SK-N-SH (cell line): ENCODE measurements at regions not wholly inside any gene's neighbourhood (a gene's known extent, or its start where the extent isn't known, plus 50 kb on each side); places are given as distances from the start of the nearest gene placed in this dataset.

Source experiments
- CTCF ChIA-PET: fragments of 300-600, 350-600 bp; formaldehyde crosslinking; extraction: SDS; loops from one replicate; lab custom pipeline; 2021; lab: Yijun Ruan, JAX
- POLR2A ChIA-PET: fragments of 350-600 bp; sonication (Branson Sonifier 250); formaldehyde crosslinking; extraction: SDS; loops from one replicate; lab custom pipeline; 2020; ENCODE audit warnings: antibody characterized with exemption, inconsistent platforms; lab: Yijun Ruan, JAX
- DNase-seq: peaks from one replicate; pipeline ENCODE4 v3.0.0; 2012
- H2AFZ ChIP-seq: fragments of 200-600 bp; sonication (generic); 2 replicates; pipeline ENCODE4 v1.8.1; 2016; ENCODE audit warnings: antibody characterized with exemption, mild to moderate bottlenecking, low read depth
- H3F3A ChIP-seq: fragments of 200-600 bp; sonication (generic); replicated peaks from 2 replicates; pipeline ENCODE3; 2016; ENCODE audit warnings: antibody characterized with exemption, mild to moderate bottlenecking; ENCODE audit not compliant: insufficient read depth
- H3K27ac ChIP-seq, 2 experiments: fragments of 200-500 bp in 1 of 2; fragments of 200-600 bp in 1 of 2; sonication (Bioruptor generic) in 1 of 2; sonication (generic), shearing (Covaris generic) in 1 of 2; 2 replicates each; pipeline versions ENCODE4 v1.5.1 to v1.6.1; 2014 to 2016; ENCODE audit warnings: low read depth in 2 of 2, inconsistent platforms in 1 of 2, low read length in 1 of 2, mild to moderate bottlenecking in 1 of 2, mixed read lengths in 1 of 2
- H3K27me3 ChIP-seq: fragments of 200-600 bp; sonication (generic), shearing (Covaris generic); 2 replicates; pipeline ENCODE4 v1.6.1; 2016; ENCODE audit warnings: mixed run types; ENCODE audit not compliant: insufficient read depth
- H3K36me3 ChIP-seq, 2 experiments: fragments of 200-500 bp in 1 of 2; fragments of 200-600 bp in 1 of 2; sonication (Bioruptor generic) in 1 of 2; sonication (generic) in 1 of 2; replicated peaks in 1 of 2; 2 replicates each; pipeline versions ENCODE3 to v1.5.1; 2014 to 2016; ENCODE audit warnings: low read length in 1 of 2, mild to moderate bottlenecking in 1 of 2; ENCODE audit not compliant: insufficient read depth in 2 of 2, control insufficient read depth in 1 of 2
- H3K4me1 ChIP-seq, 2 experiments: fragments of 200-500 bp in 1 of 2; fragments of 200-600 bp in 1 of 2; sonication (Bioruptor generic) in 1 of 2; sonication (generic), shearing (Covaris generic) in 1 of 2; 2 replicates each; pipeline versions ENCODE4 v1.5.1 to v1.6.1; 2014 to 2016; ENCODE audit warnings: low read depth in 1 of 2, low read length in 1 of 2, mixed run types in 1 of 2; ENCODE audit not compliant: insufficient read depth in 2 of 2, control insufficient read depth in 1 of 2
- H3K4me2 ChIP-seq: fragments of 200-600 bp; sonication (generic), shearing (Covaris generic); 2 replicates; pipeline ENCODE4 v1.6.1; 2017; ENCODE audit warnings: mixed run types
- H3K4me3 ChIP-seq, 2 experiments: fragments of 200-500 bp in 1 of 2; fragments of 200-600 bp in 1 of 2; sonication (Bioruptor generic) in 1 of 2; sonication (generic), shearing (Covaris generic) in 1 of 2; 2 replicates each; pipeline versions ENCODE4 v1.5.1 to v1.8.1; 2014 to 2016; ENCODE audit warnings: low read depth in 2 of 2, inconsistent platforms in 1 of 2, low read length in 1 of 2, mild to moderate bottlenecking in 1 of 2, mixed read lengths in 1 of 2, moderate library complexity in 1 of 2
- H3K79me2 ChIP-seq: fragments of 200-600 bp; sonication (generic); 2 replicates; pipeline ENCODE4 v1.8.1; 2017; ENCODE audit warnings: mild to moderate bottlenecking; ENCODE audit not compliant: insufficient read depth
- H3K9ac ChIP-seq: fragments of 200-600 bp; sonication (generic); 2 replicates; pipeline ENCODE4 v1.6.1; 2017; ENCODE audit warnings: mixed run types
- H3K9me2 ChIP-seq: fragments of 200-600 bp; sonication (generic); 2 replicates; pipeline ENCODE4 v1.6.1; 2017; ENCODE audit warnings: mixed run types
- H3K9me3 ChIP-seq: fragments of 200-600 bp; sonication (generic); 2 replicates; pipeline ENCODE4 v1.6.1; 2017; ENCODE audit warnings: mixed run types, mild to moderate bottlenecking, moderate library complexity
- H4K20me1 ChIP-seq: fragments of 200-600 bp; sonication (generic); 2 replicates; pipeline ENCODE4 v1.6.1; 2017; ENCODE audit warnings: mild to moderate bottlenecking, mixed run types; ENCODE audit not compliant: insufficient read depth
- CHD2 ChIP-seq: fragments of 150-350 bp; IDR thresholded peaks from 2 replicates; pipeline ENCODE4 v1.6.1; 2018; ENCODE audit warnings: low read length; ENCODE audit not compliant: partially characterized antibody
- ELF1 ChIP-seq: IDR thresholded peaks from 2 replicates; pipeline ENCODE4 v1.4.0; 2012
- EP300 ChIP-seq, 2 experiments: IDR thresholded peaks; 2 replicates each; pipeline versions ENCODE4 v1.4.0 to v1.6.1; 2012; ENCODE audit warnings: borderline replicate concordance in 1 of 2, low read depth in 1 of 2, low read length in 1 of 2
- EZH2phosphoT487 ChIP-seq: fragments of 200-600 bp; sonication (generic); IDR thresholded peaks from 2 replicates; pipeline ENCODE4 v1.6.1; 2017; ENCODE audit warnings: low read depth, mixed run types, mild to moderate bottlenecking, antibody characterized with exemption, moderate library complexity, borderline replicate concordance
- FOXJ3 ChIP-seq: sonication (generic); formaldehyde crosslinking; IDR thresholded peaks from 2 replicates; pipeline ENCODE4 v1.5.1; 2020; ENCODE audit warnings: mild to moderate bottlenecking, missing genetic modification reagents
- JUND ChIP-seq: IDR thresholded peaks from 2 replicates; pipeline ENCODE4 v1.4.0; 2012
- MAX ChIP-seq: IDR thresholded peaks from 2 replicates; pipeline ENCODE4 v1.4.0; 2012; ENCODE audit warnings: low read depth
- NFIC ChIP-seq: IDR thresholded peaks from 2 replicates; pipeline ENCODE4 v1.4.0; 2012; ENCODE audit warnings: borderline replicate concordance
- NRF1 ChIP-seq: IDR thresholded peaks from 2 replicates; pipeline ENCODE4 v1.6.1; 2012; ENCODE audit warnings: low read depth, mild to moderate bottlenecking, low read length
- POLR2AphosphoS5 ChIP-seq: IDR thresholded peaks from 2 replicates; pipeline ENCODE4 v1.6.1; 2012; ENCODE audit warnings: low read depth, low read length
- RFX5 ChIP-seq: IDR thresholded peaks from 2 replicates; pipeline ENCODE4 v1.6.1; 2012; ENCODE audit warnings: mild to moderate bottlenecking, improper control_type of control experiment, low read length
- SIN3A ChIP-seq: IDR thresholded peaks from 2 replicates; pipeline ENCODE4 v1.6.1; 2012; ENCODE audit warnings: low read depth, mild to moderate bottlenecking, low read length, moderate library complexity, borderline replicate concordance
- YY1 ChIP-seq: IDR thresholded peaks from 2 replicates; pipeline ENCODE4 v1.4.0; 2012; ENCODE audit warnings: low read depth, mild to moderate bottlenecking
- WGBS: methylation state at CpG from one replicate; pipeline ENCODE4 v1.1.6; 2017; ENCODE audit warnings: low lambda C conversion rate; 5-methylcytosine and 5-hydroxymethylcytosine counted together
- TF ChIP-seq, protein P1 (sequence below): fragments of 200-600 bp; sonication (generic); IDR thresholded peaks from 2 replicates; pipeline ENCODE4 v1.6.1; 2017; ENCODE audit warnings: antibody characterized with exemption, mild to moderate bottlenecking, moderate library complexity
- TF ChIP-seq, protein P2 (sequence below): fragments of 150-350 bp; IDR thresholded peaks from 2 replicates; pipeline ENCODE4 v1.6.1; 2017; ENCODE audit warnings: antibody characterized with exemption, low read length, low read depth, borderline replicate concordance
- TF ChIP-seq, protein P3 (sequence below): fragments of 150-350 bp; IDR thresholded peaks from 2 replicates; pipeline ENCODE4 v1.6.1; 2016; ENCODE audit warnings: mild to moderate bottlenecking, low read depth, low read length
- TF ChIP-seq, protein P4 (sequence below): IDR thresholded peaks from 2 replicates; pipeline ENCODE4 v1.4.0; 2012; ENCODE audit warnings: low read depth, borderline replicate concordance

DNA sequence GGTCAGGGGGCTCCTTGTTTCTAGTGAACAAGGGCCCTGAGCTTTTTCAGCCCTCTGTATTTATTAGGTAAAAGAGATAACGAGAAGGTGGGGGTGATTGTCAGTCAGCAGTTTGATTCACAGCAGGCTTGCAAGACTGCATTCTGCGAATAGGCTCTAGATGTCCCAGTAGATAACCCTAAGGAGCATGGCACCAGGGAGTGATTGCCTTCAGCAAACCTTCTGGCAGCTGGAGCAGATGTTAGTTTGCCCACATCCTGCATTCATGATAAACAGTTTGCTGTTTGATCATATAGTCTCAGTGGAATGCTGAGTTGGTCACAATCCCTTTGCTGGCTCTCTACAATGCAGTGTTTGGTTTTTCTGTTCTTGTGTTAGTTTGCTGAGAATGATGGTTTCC is 161.3 kb upstream of the GADL1 start (continued):
- TF ChIP-seq, protein P1, sequence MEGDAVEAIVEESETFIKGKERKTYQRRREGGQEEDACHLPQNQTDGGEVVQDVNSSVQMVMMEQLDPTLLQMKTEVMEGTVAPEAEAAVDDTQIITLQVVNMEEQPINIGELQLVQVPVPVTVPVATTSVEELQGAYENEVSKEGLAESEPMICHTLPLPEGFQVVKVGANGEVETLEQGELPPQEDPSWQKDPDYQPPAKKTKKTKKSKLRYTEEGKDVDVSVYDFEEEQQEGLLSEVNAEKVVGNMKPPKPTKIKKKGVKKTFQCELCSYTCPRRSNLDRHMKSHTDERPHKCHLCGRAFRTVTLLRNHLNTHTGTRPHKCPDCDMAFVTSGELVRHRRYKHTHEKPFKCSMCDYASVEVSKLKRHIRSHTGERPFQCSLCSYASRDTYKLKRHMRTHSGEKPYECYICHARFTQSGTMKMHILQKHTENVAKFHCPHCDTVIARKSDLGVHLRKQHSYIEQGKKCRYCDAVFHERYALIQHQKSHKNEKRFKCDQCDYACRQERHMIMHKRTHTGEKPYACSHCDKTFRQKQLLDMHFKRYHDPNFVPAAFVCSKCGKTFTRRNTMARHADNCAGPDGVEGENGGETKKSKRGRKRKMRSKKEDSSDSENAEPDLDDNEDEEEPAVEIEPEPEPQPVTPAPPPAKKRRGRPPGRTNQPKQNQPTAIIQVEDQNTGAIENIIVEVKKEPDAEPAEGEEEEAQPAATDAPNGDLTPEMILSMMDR, result no peak
- TF ChIP-seq YY1 (no peak), NFIC (no peak)

- Histone ChIP-seq H3K4me3 (no peak overlapping the region), H3K27ac (no peak overlapping the region), H3K36me3 (peaks cover 0 to 7% of the 10 kb centered on the region in 2 experiments), H3K9ac (no peak overlapping the region), H3K27me3 (no peaks in the 10 kb centered on the region), H3K9me2 (no peaks in the 10 kb centered on the region), H3K4me2 (no peak overlapping the region), H2AFZ (no peak overlapping the region), H3K79me2 (no peaks in the 10 kb centered on the region), H4K20me1 (no peaks in the 10 kb centered on the region), H3F3A (no peaks in the 10 kb centered on the region), H3K9me3 (peaks cover 12% of the 10 kb centered on the region), H3K4me1 (no peaks in the 10 kb centered on the region)
- no peak for DNase-seq
- ChIA-PET CTCF (no interaction called here), POLR2A (no interaction called here)
- TF ChIP-seq NRF1 (no peak), JUND (no peak), FOXJ3 (CRISPR knock-in tag) (no peak), EP300 (IDR thresholded peaks at IDR 0.05; ENCODE audit: borderline replicate concordance in 1 of 2, low read depth in 1 of 2, low read length in 1 of 2) (no peak), POLR2AphosphoS5 (no peak), MAX (no peak), EZH2phosphoT487 (no peak)
- TF ChIP-seq, protein P2, sequence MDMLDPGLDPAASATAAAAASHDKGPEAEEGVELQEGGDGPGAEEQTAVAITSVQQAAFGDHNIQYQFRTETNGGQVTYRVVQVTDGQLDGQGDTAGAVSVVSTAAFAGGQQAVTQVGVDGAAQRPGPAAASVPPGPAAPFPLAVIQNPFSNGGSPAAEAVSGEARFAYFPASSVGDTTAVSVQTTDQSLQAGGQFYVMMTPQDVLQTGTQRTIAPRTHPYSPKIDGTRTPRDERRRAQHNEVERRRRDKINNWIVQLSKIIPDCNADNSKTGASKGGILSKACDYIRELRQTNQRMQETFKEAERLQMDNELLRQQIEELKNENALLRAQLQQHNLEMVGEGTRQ, result no peak
- WGBS, result 76% methylated on average over 3 of the region's 3 CpGs
These were observed 163.4 kb upstream of the GADL1 start for GRCh38 chr3:31057891-31058290.

DNA sequence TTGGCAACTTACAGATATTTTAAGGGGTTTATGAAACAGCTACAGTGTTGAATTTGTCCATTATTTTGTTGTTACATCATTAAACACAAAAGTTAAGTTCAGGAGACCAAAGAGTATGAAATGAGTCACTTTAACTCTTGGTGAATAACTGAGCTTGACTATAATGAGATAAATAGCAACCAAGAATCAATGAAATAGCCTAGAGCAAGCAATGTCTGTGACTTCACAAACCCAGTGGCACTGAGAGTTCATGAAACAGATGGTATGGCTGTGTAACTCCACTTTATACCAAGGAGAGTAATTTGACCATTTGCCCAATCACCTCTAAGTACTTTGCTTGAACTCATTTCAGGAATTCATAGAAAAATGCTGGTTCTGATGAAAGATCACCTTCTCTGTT is 169.6 kb upstream of the GADL1 start:
- CTCF ChIA-PET, result no interaction called here
- POLR2A ChIA-PET, result no interaction called here

More for the DNA sequence above, 169.6 kb upstream of the GADL1 start:
- Histone ChIP-seq H3K27me3 (no peaks in the 10 kb centered on the region), H4K20me1 (no peaks in the 10 kb centered on the region), H3K4me3 (no peak overlapping the region), H3K4me1 (no peaks in the 10 kb centered on the region; a peak in 1 of 4 replicates), H3F3A (no peaks in the 10 kb centered on the region), H3K9me3 (peaks cover 7% of the 10 kb centered on the region; the same call in 1 of the 2 replicates), H3K36me3 (peaks cover 0 to 4% of the 10 kb centered on the region in 2 experiments), H3K27ac (no peak overlapping the region), H3K9me2 (no peaks in the 10 kb centered on the region), H3K4me2 (no peak overlapping the region), H3K79me2 (no peaks in the 10 kb centered on the region), H3K9ac (no peak overlapping the region), H2AFZ (no peak overlapping the region)
- TF ChIP-seq, protein P3, sequence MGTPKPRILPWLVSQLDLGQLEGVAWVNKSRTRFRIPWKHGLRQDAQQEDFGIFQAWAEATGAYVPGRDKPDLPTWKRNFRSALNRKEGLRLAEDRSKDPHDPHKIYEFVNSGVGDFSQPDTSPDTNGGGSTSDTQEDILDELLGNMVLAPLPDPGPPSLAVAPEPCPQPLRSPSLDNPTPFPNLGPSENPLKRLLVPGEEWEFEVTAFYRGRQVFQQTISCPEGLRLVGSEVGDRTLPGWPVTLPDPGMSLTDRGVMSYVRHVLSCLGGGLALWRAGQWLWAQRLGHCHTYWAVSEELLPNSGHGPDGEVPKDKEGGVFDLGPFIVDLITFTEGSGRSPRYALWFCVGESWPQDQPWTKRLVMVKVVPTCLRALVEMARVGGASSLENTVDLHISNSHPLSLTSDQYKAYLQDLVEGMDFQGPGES, result no peak
- no peak for TF ChIP-seq ELF1
- TF ChIP-seq, protein P2, result no peak
- no peak for TF ChIP-seq POLR2AphosphoS5
- TF ChIP-seq CHD2, result no peak
- TF ChIP-seq NRF1, result no peak
- TF ChIP-seq SIN3A, result no peak
- no peak for TF ChIP-seq MAX
- TF ChIP-seq, protein P4, sequence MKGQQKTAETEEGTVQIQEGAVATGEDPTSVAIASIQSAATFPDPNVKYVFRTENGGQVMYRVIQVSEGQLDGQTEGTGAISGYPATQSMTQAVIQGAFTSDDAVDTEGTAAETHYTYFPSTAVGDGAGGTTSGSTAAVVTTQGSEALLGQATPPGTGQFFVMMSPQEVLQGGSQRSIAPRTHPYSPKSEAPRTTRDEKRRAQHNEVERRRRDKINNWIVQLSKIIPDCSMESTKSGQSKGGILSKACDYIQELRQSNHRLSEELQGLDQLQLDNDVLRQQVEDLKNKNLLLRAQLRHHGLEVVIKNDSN, result no peak
- TF ChIP-seq RFX5, result no peak
- DNase-seq, result no peak
